ENCODE measurements at regions not wholly inside any gene's neighbourhood (a gene's known extent, or its start where the extent isn't known, plus 50 kb on each side); places are given as distances from the start of the nearest gene placed in this dataset.

GRCh38 chr2:2530334-2530733, 199.3 kb upstream of the MYT1L start:
- TF ChIP-seq POLR2A (IDR thresholded peaks at IDR 0.05; ENCODE audit: borderline replicate concordance, extremely low read depth, insufficient read depth, insufficient read length) = no peak
- TF ChIP-seq, protein P1, sequence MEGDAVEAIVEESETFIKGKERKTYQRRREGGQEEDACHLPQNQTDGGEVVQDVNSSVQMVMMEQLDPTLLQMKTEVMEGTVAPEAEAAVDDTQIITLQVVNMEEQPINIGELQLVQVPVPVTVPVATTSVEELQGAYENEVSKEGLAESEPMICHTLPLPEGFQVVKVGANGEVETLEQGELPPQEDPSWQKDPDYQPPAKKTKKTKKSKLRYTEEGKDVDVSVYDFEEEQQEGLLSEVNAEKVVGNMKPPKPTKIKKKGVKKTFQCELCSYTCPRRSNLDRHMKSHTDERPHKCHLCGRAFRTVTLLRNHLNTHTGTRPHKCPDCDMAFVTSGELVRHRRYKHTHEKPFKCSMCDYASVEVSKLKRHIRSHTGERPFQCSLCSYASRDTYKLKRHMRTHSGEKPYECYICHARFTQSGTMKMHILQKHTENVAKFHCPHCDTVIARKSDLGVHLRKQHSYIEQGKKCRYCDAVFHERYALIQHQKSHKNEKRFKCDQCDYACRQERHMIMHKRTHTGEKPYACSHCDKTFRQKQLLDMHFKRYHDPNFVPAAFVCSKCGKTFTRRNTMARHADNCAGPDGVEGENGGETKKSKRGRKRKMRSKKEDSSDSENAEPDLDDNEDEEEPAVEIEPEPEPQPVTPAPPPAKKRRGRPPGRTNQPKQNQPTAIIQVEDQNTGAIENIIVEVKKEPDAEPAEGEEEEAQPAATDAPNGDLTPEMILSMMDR (IDR thresholded peaks at IDR 0.05 in 2 of 3, conservative IDR thresholded peaks at IDR 0.05 in 1 of 3; ENCODE audit: borderline replicate concordance in 1 of 3, insufficient read depth in 1 of 3, low read depth in 2 of 3, low read length in 2 of 3) = no peak
- no peak for TF ChIP-seq CEBPB (IDR thresholded peaks at IDR 0.05; ENCODE audit: low read depth)
- TF ChIP-seq EZH2 (IDR thresholded peaks at IDR 0.05) = no peak
- no peak for TF ChIP-seq EZH2phosphoT487 (IDR thresholded peaks at IDR 0.05; ENCODE audit: borderline replicate concordance)
- no peak for TF ChIP-seq REST (IDR thresholded peaks at IDR 0.05; ENCODE audit: low read depth)
- TF ChIP-seq EGR1 (IDR thresholded peaks at IDR 0.05; ENCODE audit: low read depth) = no peak
- TF ChIP-seq MAX (IDR thresholded peaks at IDR 0.05) = no peak
- TF ChIP-seq, protein P2, sequence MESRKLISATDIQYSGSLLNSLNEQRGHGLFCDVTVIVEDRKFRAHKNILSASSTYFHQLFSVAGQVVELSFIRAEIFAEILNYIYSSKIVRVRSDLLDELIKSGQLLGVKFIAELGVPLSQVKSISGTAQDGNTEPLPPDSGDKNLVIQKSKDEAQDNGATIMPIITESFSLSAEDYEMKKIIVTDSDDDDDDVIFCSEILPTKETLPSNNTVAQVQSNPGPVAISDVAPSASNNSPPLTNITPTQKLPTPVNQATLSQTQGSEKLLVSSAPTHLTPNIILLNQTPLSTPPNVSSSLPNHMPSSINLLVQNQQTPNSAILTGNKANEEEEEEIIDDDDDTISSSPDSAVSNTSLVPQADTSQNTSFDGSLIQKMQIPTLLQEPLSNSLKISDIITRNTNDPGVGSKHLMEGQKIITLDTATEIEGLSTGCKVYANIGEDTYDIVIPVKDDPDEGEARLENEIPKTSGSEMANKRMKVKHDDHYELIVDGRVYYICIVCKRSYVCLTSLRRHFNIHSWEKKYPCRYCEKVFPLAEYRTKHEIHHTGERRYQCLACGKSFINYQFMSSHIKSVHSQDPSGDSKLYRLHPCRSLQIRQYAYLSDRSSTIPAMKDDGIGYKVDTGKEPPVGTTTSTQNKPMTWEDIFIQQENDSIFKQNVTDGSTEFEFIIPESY (IDR thresholded peaks at IDR 0.05; ENCODE audit: extremely low read depth, insufficient replicate concordance, low read length) = no peak

All from HCT116 (cell line).